ENCODE measurements at regions not wholly inside any gene's neighbourhood (a gene's known extent, or its start where the extent isn't known, plus 50 kb on each side); places are given as distances from the start of the nearest gene placed in this dataset.

GRCh38 chr2:128779301-128780095 lies 460.8 kb upstream of the HS6ST1 start:
- TF ChIP-seq, protein P1, sequence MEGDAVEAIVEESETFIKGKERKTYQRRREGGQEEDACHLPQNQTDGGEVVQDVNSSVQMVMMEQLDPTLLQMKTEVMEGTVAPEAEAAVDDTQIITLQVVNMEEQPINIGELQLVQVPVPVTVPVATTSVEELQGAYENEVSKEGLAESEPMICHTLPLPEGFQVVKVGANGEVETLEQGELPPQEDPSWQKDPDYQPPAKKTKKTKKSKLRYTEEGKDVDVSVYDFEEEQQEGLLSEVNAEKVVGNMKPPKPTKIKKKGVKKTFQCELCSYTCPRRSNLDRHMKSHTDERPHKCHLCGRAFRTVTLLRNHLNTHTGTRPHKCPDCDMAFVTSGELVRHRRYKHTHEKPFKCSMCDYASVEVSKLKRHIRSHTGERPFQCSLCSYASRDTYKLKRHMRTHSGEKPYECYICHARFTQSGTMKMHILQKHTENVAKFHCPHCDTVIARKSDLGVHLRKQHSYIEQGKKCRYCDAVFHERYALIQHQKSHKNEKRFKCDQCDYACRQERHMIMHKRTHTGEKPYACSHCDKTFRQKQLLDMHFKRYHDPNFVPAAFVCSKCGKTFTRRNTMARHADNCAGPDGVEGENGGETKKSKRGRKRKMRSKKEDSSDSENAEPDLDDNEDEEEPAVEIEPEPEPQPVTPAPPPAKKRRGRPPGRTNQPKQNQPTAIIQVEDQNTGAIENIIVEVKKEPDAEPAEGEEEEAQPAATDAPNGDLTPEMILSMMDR (IDR thresholded peaks at IDR 0.05; ENCODE audit: insufficient read depth, low read length, poor library complexity, severe bottlenecking) = no peak
- TF ChIP-seq EZH2phosphoT487 (conservative IDR thresholded peaks at IDR 0.05; ENCODE audit: low read length) = no peak
